NCI-H510A treated with DMSO at 0.1 percent for 48 hours (cell line): ENCODE measurements at regions not wholly inside any gene's neighbourhood (a gene's known extent, or its start where the extent isn't known, plus 50 kb on each side); places are given as distances from the start of the nearest gene placed in this dataset.

ENCODE experiments used
- DNase-seq: peaks from one replicate; lab custom pipeline; 2025; lab: John Stamatoyannopoulos, UW

DNA sequence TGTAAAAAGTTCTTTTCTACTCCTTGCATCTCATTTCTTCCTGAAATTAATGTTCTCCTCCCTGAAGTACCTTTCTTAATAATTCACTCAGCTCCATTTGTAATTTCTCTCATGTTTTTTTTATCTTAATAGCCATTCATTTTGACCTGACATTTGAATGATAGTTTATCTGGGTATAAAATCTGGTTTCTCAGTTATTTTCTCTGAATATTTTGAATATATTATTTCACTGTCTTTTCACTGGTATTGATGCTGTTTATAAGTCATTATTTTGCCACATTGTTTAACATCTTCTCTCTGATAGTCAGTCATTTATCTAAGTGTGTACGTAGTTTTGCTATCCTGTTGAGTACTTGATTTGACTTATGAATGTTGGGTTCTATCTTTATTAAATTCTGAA is 68.8 kb upstream of the ARHGAP18 start:
- no peak for DNase-seq

DNA sequence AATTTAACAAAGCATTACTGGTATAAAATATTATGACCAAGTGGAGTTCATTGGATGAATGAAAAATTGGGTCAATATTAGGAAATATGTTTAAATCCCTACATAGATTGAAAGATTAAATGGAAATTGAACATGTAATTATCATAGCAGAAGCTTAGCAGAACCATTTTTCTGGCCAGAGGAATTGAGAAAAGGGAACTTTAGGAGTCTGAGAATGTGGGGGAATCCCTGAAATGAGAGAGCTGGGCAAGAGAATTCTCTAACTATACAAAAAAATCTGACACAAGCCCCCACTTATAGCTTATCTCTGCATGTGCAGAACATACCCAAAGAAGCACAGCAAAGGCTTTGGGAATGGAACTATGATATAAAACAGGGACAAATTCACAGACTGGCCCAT is 67.4 kb upstream of the ARHGAP18 start:
- DNase-seq, result no peak

DNA sequence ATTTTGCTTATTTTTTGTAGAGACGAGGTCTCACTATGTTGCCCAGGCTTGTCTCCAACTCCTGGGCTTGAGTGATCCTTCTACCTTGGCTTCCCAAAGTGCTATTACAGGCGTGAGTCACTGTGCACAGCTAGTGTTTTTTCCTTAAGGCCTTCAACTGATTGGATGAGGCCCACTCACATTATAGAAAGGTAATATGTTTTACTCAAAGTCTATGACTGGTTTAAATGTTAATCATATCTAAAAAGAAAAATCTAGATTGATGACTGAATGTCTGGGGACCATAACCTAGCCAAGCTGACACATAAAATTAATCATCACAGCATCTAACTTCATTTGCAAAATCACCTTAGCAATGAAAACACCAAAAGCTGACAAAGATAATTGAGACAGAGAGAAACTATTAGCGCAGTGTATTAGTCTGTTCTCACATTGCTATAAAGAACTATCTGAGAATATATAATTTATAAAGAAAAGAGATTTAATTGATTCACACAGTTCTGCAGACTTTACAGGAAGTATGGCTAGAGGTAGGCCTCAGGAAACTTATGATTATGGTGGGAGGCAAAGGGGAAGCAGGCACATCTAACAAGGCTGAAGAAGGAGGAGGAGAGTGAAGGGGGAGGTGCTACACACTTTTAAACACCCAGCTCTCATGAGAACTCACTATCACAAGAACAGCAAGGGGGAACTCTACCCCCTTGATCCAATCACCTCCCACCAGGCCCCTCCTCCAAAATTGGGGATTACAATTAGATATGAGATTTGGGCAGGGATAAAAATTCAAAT is 66.8 kb upstream of the ARHGAP18 start:
- no peak for DNase-seq

DNA sequence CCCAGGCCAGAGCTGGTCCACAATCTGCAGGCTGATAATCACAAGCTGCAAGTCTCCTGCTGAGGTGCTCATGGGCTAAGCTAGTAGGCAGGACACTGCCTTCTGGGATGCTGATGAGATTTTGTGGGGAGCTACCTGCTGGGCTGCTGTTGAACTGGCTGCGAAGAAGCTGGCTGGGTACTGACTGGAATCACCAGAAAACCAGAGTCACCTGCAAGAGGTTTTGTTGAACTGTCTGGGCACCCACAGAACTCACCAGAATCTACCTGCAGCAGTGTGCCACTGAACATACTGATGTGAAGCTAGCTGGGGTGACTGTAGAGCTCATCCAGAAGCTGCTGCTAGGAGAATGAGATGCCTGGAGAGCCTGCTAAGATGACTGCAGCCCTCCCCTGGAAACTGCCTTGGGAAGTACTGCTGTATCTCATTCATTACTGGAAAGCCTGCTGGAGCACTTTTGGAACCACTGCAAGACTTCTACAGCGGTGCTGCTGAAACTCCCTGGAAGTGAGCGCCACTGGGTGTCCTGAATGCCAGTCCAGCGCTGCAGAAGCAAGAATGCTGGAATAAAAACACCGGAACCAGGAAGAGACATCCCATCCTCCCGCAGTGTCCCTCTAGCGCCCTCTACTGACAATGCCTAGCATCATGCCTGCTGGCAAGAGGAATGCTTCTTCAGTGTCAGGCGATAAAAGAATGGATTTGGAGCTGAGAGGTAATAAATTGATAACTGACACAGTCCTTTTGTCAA is 64.9 kb upstream of the ARHGAP18 start:
- DNase-seq, result peak; percentile 20

DNA sequence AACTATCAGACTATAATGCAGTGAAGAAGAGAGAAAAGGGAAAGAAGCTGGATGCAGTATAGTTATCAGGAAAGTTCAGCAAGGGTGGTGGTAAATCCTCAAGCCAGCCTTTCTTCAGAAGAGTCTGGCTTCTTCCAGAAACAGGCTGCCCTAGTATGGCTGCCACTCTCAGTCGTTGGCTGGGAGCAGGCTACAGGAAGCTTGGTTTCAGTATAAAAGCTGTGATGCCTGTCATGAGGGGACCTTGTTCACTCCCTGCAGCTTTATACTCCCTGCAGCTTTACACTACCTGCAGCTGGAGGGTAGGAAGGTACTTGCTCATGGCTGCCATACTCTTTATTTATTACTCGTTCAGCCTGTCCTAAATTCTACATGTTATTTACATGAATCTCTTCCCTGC is 63.3 kb upstream of the ARHGAP18 start:
- no peak for DNase-seq

DNA sequence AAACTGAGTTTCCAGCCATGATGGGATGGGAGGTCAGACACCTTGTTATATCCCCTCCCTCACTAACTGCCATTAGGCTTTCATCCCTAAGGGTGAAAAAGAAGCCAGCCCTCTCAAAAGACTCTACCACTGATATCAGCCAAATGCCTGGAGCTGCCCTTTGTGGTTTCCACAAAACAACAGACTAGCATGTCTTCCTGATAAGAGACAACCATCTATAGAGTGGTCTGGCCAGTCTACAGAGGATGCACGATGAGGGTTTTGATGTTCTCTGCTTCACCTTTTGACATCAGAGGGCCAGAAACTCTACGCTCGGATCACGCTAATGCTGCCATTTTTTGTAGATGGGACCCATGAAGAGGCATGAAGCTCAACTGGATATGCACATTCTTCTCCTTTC is 61.7 kb upstream of the ARHGAP18 start:
- DNase-seq, result no peak

DNA sequence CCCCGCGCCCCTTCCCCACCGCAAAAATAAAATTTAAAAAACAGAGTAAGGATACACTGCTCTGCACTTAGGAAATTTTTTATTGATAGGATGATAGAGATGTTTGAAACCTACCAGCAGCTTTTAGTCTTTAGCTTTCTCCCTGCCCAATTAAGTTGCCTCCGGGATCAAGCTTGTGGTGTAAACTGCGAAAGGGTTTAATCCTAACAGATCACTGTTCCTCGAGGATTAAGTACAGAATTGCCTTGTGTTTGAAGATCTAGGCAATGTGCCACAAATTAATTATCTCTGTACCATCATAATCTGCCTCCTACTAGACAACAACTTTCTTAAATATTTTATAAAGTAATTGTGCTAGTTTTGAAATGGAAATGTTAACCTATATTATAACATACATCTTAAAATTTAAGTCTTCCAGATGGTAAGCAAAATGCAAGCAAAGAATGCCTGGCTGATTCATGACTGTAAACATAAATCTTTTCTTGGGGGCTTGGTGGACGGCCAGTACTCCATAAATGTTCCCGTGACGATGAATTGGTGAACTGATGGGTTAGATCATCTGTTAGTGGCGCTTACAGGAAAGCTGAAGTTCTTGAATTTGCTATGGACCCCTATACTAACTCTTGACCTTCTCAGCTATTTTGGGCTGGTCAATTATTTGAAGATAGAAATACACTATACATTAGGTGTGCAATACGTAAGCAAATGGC is 58.0 kb upstream of the ARHGAP18 start:
- no peak for DNase-seq

DNA sequence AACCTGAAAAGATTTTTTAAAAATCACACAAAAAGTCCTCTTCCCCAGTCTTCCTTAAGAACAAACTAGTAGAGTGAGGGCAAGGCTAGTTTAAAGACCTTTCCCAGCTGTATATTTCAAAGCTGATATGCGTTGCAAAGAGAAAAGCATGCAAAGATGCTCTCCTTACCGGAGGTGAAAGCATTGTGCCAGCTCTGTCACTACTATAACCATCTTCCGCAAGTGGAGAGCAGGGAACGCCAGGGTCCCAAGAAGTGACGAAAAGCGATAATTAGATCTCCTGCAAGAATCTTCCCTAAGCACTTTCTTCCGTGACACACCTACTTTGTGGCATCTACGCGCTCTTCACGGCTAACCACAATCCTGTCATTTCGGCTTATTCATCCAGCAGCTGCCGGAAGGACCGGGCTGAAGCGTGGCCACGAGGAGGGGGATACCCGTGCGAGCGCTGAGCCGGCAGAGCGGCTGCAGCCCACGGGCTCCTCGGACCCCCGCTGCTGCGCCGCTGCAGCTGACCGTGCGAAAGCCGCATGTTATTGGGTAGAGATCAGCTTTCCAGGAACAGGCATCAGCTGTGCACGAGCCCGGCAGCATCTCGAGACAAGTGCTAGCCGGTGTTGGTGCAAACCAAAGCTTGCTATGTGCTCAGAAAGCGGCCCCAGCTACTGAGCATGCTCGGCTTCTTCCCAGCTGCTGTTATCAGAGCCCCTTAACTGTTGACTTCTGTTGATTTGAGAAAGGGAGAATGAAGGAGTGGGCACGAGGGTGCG is 57.2 kb upstream of the ARHGAP18 start:
- peak; percentile 53 for DNase-seq

DNA sequence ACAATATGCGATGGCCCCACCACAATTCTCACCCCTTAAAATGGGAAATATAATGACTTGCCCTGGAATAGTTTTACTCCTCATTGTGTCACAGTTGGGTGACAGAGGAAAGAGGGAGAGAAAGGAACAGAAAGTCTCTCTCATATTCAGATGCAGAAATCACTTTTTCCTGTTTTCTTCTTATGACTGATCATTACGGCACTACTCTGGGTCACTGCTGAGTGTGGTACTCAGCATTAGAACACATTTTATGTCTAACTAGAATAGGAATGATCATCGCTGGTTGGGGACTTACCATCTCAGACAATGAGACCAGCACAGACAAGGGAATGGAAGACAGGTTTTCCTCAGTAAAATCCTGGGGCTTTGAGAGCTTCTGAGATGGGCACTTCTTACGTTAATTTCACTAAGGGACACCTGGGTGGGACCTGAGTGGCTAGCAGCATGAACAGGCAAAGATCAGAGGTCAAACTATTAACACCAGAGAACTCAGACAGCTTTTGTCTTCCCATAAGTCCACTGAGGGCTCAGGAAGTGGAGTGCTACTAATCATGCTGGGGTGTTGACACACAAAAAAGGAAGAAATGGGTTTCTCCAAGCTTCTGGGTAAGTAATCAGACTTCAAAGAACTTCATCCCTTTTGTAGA is 54.9 kb upstream of the ARHGAP18 start:
- DNase-seq, result no peak

DNA sequence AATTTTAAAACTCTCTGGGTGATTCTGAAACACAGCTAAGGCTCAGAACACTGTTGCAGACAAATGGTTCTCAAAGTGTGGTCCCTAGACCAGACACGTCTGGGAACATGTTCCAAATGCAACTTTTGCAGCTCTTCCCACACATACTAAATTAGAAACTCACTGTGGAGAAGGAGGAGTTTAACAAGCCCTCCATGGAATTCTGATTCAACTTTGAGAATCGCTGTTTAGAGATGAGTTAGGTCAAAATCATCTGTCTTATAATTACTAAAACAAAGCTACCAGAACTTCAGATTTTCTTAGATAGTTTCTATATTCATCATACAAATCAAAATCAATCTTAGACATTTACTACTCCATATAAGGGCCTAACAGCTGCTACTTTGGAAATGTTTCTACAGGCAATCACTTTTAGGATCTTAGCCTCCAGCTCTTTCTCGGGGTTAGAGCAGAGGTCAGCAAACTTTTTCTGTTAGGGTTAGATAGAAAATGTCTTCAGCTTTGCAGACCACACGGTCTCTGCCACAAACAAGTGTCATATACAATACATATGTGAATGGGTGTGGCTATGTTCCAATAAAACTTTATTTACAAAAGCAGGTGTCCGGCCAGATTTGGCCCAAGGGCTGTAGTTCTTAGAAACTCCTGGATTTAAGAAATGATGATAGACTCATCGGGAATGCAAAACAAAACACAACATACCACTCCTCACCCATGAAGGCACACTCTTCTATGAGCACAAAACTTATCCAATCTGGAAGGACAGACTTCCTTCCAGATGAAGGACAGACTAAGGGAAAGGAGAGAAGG is 50.0 kb upstream of the ARHGAP18 start:
- no peak for DNase-seq
